Activated naive CD4-positive, alpha-beta T cell treated with anti-CD3 and anti-CD28 coated beads, Interleukin-2, amount 50 U/mL, for 24 hours (primary cell): ENCODE measurements at regions not wholly inside any gene's neighbourhood (a gene's known extent, or its start where the extent isn't known, plus 50 kb on each side); places are given as distances from the start of the nearest gene placed in this dataset.

Experiments
- H3K27ac Mint-ChIP-seq: one replicate; pipeline ENCODE4 v1.8.0; 2021; ENCODE audit warnings: mild to moderate bottlenecking, mixed read lengths
- H3K27me3 Mint-ChIP-seq: one replicate; pipeline ENCODE4 v1.8.0; 2021; ENCODE audit warnings: mixed read lengths
- H3K36me3 Mint-ChIP-seq: one replicate; pipeline ENCODE4 v1.8.0; 2021; ENCODE audit warnings: mixed read lengths
- H3K4me1 Mint-ChIP-seq: one replicate; pipeline ENCODE4 v1.8.0; 2021; ENCODE audit warnings: mixed read lengths
- H3K4me3 Mint-ChIP-seq: one replicate; pipeline ENCODE4 v1.8.0; 2021; ENCODE audit warnings: mild to moderate bottlenecking, mixed read lengths
- H3K9me3 Mint-ChIP-seq: one replicate; pipeline ENCODE4 v1.8.0; 2021; ENCODE audit warnings: mixed read lengths

- no peak overlapping the region for H3K27ac Mint-ChIP-seq
- H3K9me3 Mint-ChIP-seq = no peaks in the 10 kb centered on the region
- H3K36me3 Mint-ChIP-seq = no peaks in the 10 kb centered on the region
- H3K27me3 Mint-ChIP-seq = peaks cover 4% of the 10 kb centered on the region
- H3K4me3 Mint-ChIP-seq = no peak overlapping the region
- H3K4me1 Mint-ChIP-seq = no peaks in the 10 kb centered on the region
These were observed 163.7 kb downstream of the MAF start for GRCh38 chr16:79436885-79437284.

GRCh38 chr16:79434771-79435170 is 165.8 kb downstream of the MAF start:
- H3K4me3 Mint-ChIP-seq = no peak overlapping the region
- no peaks in the 10 kb centered on the region for H3K36me3 Mint-ChIP-seq
- no peaks in the 10 kb centered on the region for H3K4me1 Mint-ChIP-seq
- no peaks in the 10 kb centered on the region for H3K27me3 Mint-ChIP-seq
- H3K9me3 Mint-ChIP-seq = no peaks in the 10 kb centered on the region
- H3K27ac Mint-ChIP-seq = no peak overlapping the region

- Mint-ChIP-seq H3K27ac (no peak overlapping the region), H3K27me3 (no peaks in the 10 kb centered on the region), H3K36me3 (no peaks in the 10 kb centered on the region), H3K4me3 (no peak overlapping the region), H3K9me3 (no peaks in the 10 kb centered on the region), H3K4me1 (no peaks in the 10 kb centered on the region)
These were observed 166.4 kb downstream of the MAF start for GRCh38 chr16:79434092-79434491.

GRCh38 chr16:79431923-79432322 is 168.6 kb downstream of the MAF start:
- Mint-ChIP-seq H3K4me3 (no peak overlapping the region), H3K9me3 (no peaks in the 10 kb centered on the region), H3K27me3 (no peaks in the 10 kb centered on the region), H3K27ac (no peak overlapping the region), H3K4me1 (no peaks in the 10 kb centered on the region), H3K36me3 (no peaks in the 10 kb centered on the region)

GRCh38 chr16:79430191-79430678 is 170.3 kb downstream of the MAF start:
- H3K4me3 Mint-ChIP-seq = no peak overlapping the region
- no peaks in the 10 kb centered on the region for H3K4me1 Mint-ChIP-seq
- H3K9me3 Mint-ChIP-seq = no peaks in the 10 kb centered on the region
- no peak overlapping the region for H3K27ac Mint-ChIP-seq
- H3K36me3 Mint-ChIP-seq = no peaks in the 10 kb centered on the region
- H3K27me3 Mint-ChIP-seq = no peaks in the 10 kb centered on the region

- H3K4me3 Mint-ChIP-seq = no peak overlapping the region
- H3K36me3 Mint-ChIP-seq = no peaks in the 10 kb centered on the region
- H3K27ac Mint-ChIP-seq = no peak overlapping the region
- no peaks in the 10 kb centered on the region for H3K27me3 Mint-ChIP-seq
- H3K9me3 Mint-ChIP-seq = no peaks in the 10 kb centered on the region
- H3K4me1 Mint-ChIP-seq = no peaks in the 10 kb centered on the region
These were observed 171.0 kb downstream of the MAF start for GRCh38 chr16:79429381-79430190.

- Mint-ChIP-seq H3K27me3 (no peaks in the 10 kb centered on the region), H3K4me3 (no peak overlapping the region), H3K4me1 (no peaks in the 10 kb centered on the region), H3K9me3 (no peaks in the 10 kb centered on the region), H3K36me3 (no peaks in the 10 kb centered on the region), H3K27ac (no peak overlapping the region)
These were observed 173.9 kb downstream of the MAF start for GRCh38 chr16:79426663-79427062.

- no peaks in the 10 kb centered on the region for H3K9me3 Mint-ChIP-seq
- no peak overlapping the region for H3K27ac Mint-ChIP-seq
- H3K27me3 Mint-ChIP-seq = peaks cover 1% of the 10 kb centered on the region
- no peaks in the 10 kb centered on the region for H3K36me3 Mint-ChIP-seq
- peaks cover 9% of the 10 kb centered on the region for H3K4me1 Mint-ChIP-seq
- H3K4me3 Mint-ChIP-seq = no peak overlapping the region
These were observed 178.5 kb downstream of the MAF start for GRCh38 chr16:79422064-79422463.

GRCh38 chr16:79421126-79421525 is 179.4 kb downstream of the MAF start:
- H3K9me3 Mint-ChIP-seq = no peaks in the 10 kb centered on the region
- H3K36me3 Mint-ChIP-seq = no peaks in the 10 kb centered on the region
- H3K4me1 Mint-ChIP-seq = peaks cover 18% of the 10 kb centered on the region
- no peak overlapping the region for H3K27ac Mint-ChIP-seq
- no peak overlapping the region for H3K4me3 Mint-ChIP-seq
- H3K27me3 Mint-ChIP-seq = peaks cover 1% of the 10 kb centered on the region

- no peaks in the 10 kb centered on the region for H3K36me3 Mint-ChIP-seq
- H3K27ac Mint-ChIP-seq = no peak overlapping the region
- H3K27me3 Mint-ChIP-seq = peaks cover 1% of the 10 kb centered on the region
These were observed 180.0 kb downstream of the MAF start for GRCh38 chr16:79420493-79420892.

GRCh38 chr16:79419148-79419547 is 181.4 kb downstream of the MAF start:
- Mint-ChIP-seq H3K4me1 (peaks cover 27% of the 10 kb centered on the region), H3K27ac (no peak overlapping the region), H3K27me3 (peaks cover 1% of the 10 kb centered on the region), H3K4me3 (no peak overlapping the region), H3K9me3 (no peaks in the 10 kb centered on the region), H3K36me3 (no peaks in the 10 kb centered on the region)

More at GRCh38 chr16:79420493-79420892, 180.0 kb downstream of the MAF start:
- Mint-ChIP-seq H3K4me1 (peaks cover 23% of the 10 kb centered on the region), H3K4me3 (no peak overlapping the region), H3K9me3 (no peaks in the 10 kb centered on the region)

- no peak overlapping the region for H3K27ac Mint-ChIP-seq
- no peak overlapping the region for H3K4me3 Mint-ChIP-seq
- no peaks in the 10 kb centered on the region for H3K36me3 Mint-ChIP-seq
- H3K4me1 Mint-ChIP-seq = peaks cover 29% of the 10 kb centered on the region
- no peaks in the 10 kb centered on the region for H3K9me3 Mint-ChIP-seq
- H3K27me3 Mint-ChIP-seq = peaks cover 1% of the 10 kb centered on the region
These were observed 182.9 kb downstream of the MAF start for GRCh38 chr16:79417601-79418008.

- Mint-ChIP-seq H3K4me1 (peaks cover 33% of the 10 kb centered on the region), H3K27me3 (peaks cover 1% of the 10 kb centered on the region), H3K4me3 (peak overlapping the region; percentile 77)
These were observed 184.4 kb downstream of the MAF start for GRCh38 chr16:79415983-79416640.

GRCh38 chr16:79412783-79413225 is 187.7 kb downstream of the MAF start:
- Mint-ChIP-seq H3K27me3 (no peaks in the 10 kb centered on the region), H3K9me3 (no peaks in the 10 kb centered on the region), H3K4me3 (no peak overlapping the region), H3K36me3 (no peaks in the 10 kb centered on the region), H3K27ac (no peak overlapping the region), H3K4me1 (peaks cover 31% of the 10 kb centered on the region)

More at GRCh38 chr16:79415983-79416640, 184.4 kb downstream of the MAF start:
- H3K27ac Mint-ChIP-seq = no peak overlapping the region
- no peaks in the 10 kb centered on the region for H3K9me3 Mint-ChIP-seq
- no peaks in the 10 kb centered on the region for H3K36me3 Mint-ChIP-seq

GRCh38 chr16:79411805-79412204 is 188.7 kb downstream of the MAF start:
- no peaks in the 10 kb centered on the region for H3K9me3 Mint-ChIP-seq
- H3K36me3 Mint-ChIP-seq = no peaks in the 10 kb centered on the region
- H3K27ac Mint-ChIP-seq = peak overlapping the region; percentile 3
- H3K4me3 Mint-ChIP-seq = no peak overlapping the region
- H3K27me3 Mint-ChIP-seq = no peaks in the 10 kb centered on the region
- peaks cover 22% of the 10 kb centered on the region for H3K4me1 Mint-ChIP-seq

- Mint-ChIP-seq H3K9me3 (no peaks in the 10 kb centered on the region), H3K4me1 (peaks cover 17% of the 10 kb centered on the region), H3K27me3 (no peaks in the 10 kb centered on the region), H3K4me3 (no peak overlapping the region), H3K27ac (no peak overlapping the region), H3K36me3 (no peaks in the 10 kb centered on the region)
These were observed 189.2 kb downstream of the MAF start for GRCh38 chr16:79411357-79411756.
